ENCODE measurements at regions not wholly inside any gene's neighbourhood (a gene's known extent, or its start where the extent isn't known, plus 50 kb on each side); places are given as distances from the start of the nearest gene placed in this dataset.

GRCh38 chrX:123049071-123049625 lies 134.9 kb upstream of the GRIA3 start:
- TF ChIP-seq CTCF (IDR thresholded peaks at IDR 0.05) (no peak), POLR2A (IDR thresholded peaks at IDR 0.05) (no peak), POLR2AphosphoS5 (IDR thresholded peaks at IDR 0.05) (no peak)

Measured in prostate gland (tissue), 2 donors.